HG03095 (cell line): ENCODE measurements at regions not wholly inside any gene's neighbourhood (a gene's known extent, or its start where the extent isn't known, plus 50 kb on each side); places are given as distances from the start of the nearest gene placed in this dataset.
A peak's percentile ranks its signal among the peaks of the same experiment; 100 is the strongest.

Source experiments
- ATAC-seq: cut with Tn5 transposase; IDR thresholded peaks from one replicate; pipeline ENCODE4 v1.9.1; 2021; ENCODE audit warnings: moderate library complexity; ENCODE audit not compliant: unreplicated experiment

GRCh38 chr18:73270920-73271634, 403.3 kb upstream of the NETO1 start:
- no peak for ATAC-seq

GRCh38 chr18:73264562-73264921, 396.8 kb upstream of the NETO1 start:
- no peak for ATAC-seq

GRCh38 chr18:73261923-73262322, 394.1 kb upstream of the NETO1 start:
- no peak for ATAC-seq

GRCh38 chr18:73261243-73261642, 393.5 kb upstream of the NETO1 start:
- no peak for ATAC-seq

GRCh38 chr18:73258375-73259087, 390.7 kb upstream of the NETO1 start:
- no peak for ATAC-seq

GRCh38 chr18:73254564-73254963, 386.8 kb upstream of the NETO1 start:
- ATAC-seq = no peak

- no peak for ATAC-seq
These were observed 381.2 kb upstream of the NETO1 start for GRCh38 chr18:73249030-73249429.

GRCh38 chr18:73246763-73247162, 379.0 kb upstream of the NETO1 start:
- ATAC-seq = no peak

GRCh38 chr18:73245345-73245744, 377.6 kb upstream of the NETO1 start:
- ATAC-seq = no peak

- no peak for ATAC-seq
These were observed 376.6 kb upstream of the NETO1 start for GRCh38 chr18:73244401-73244800.

GRCh38 chr18:73240899-73241298, 373.1 kb upstream of the NETO1 start:
- no peak for ATAC-seq

- ATAC-seq = no peak
These were observed 368.1 kb upstream of the NETO1 start for GRCh38 chr18:73235921-73236320.

GRCh38 chr18:73235491-73235890, 367.7 kb upstream of the NETO1 start:
- peak; percentile 76 for ATAC-seq

- peak; percentile 49 for ATAC-seq
These were observed 365.1 kb upstream of the NETO1 start for GRCh38 chr18:73232933-73233332.

- no peak for ATAC-seq
These were observed 352.9 kb upstream of the NETO1 start for GRCh38 chr18:73220663-73221062.

- no peak for ATAC-seq
These were observed 350.5 kb upstream of the NETO1 start for GRCh38 chr18:73218293-73218692.

GRCh38 chr18:73214970-73215369, 347.2 kb upstream of the NETO1 start:
- ATAC-seq = no peak

GRCh38 chr18:73212442-73212841, 344.7 kb upstream of the NETO1 start:
- ATAC-seq = no peak

- ATAC-seq = no peak
These were observed 334.2 kb upstream of the NETO1 start for GRCh38 chr18:73201940-73202339.

- ATAC-seq = no peak
These were observed 331.4 kb upstream of the NETO1 start for GRCh38 chr18:73199151-73199550.

- no peak for ATAC-seq
These were observed 321.9 kb upstream of the NETO1 start for GRCh38 chr18:73189718-73190117.

GRCh38 chr18:73168236-73168635, 300.4 kb upstream of the NETO1 start:
- ATAC-seq = no peak

GRCh38 chr18:73164430-73164829, 296.6 kb upstream of the NETO1 start:
- no peak for ATAC-seq
